ENCODE measurements at regions not wholly inside any gene's neighbourhood (a gene's known extent, or its start where the extent isn't known, plus 50 kb on each side); places are given as distances from the start of the nearest gene placed in this dataset.
"Not testable (repeated sequence)": the region's sequence is repeated elsewhere in the genome, so short reads cannot be mapped to it uniquely, and the experiment has no call there.

DNA sequence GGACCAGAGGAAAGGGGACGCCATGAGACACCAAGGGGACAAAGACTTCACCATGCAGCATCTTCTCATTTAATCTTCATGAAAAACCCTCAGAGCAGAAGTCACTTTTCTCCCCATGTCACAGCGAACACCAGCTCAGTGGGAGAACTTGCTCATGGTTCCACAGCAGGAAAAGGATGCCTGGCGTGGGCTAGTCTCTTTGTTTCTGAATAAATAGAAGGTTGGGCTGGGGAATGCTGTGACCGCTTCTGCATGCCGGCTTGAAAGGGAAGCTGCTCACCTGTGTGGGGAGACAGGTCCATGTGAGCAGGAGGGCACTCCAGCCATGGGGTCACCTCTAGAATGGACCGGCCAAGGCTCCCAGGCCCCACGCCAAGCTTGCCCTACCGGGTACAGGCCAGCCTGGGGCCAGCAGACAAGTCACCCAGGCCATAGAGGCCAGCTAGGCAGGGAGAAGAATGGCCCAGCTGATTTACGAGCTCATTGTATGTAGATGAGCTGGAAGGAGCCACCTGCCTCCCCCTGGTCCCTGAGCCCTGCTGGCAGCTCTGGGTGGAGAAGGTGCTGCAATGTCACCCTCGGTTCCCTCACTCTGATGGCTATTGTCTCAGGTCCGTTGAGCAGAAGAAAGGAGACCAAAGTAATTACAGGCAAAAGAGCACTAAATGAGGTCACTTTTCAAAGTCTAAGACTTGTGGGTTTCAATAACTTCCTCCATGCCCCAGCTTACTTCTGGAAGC is 82.0 kb upstream of the PDZD8 start:
- DNase-seq = no peak

DNA sequence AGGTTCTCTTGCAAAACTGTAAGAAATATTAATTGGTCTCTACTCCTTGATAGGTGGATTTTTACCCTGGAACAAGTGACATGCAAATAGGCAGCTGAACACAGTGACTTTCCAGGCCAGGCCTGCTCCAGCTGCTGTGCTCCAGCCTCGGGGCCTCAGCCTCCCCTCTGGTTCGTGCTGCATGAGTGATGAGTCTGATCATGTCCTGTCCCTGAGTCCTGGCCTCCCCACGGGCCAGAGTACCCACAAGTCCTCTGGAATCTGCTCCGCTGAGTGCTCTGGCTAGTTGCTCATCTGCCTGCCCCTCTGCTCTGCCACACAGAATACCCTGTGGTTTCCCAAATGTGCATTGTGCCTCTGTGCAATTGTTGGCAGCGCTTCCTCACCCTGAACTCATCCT is 80.1 kb upstream of the PDZD8 start:
- DNase-seq = no peak

GRCh38 chr10:117454502-117454901 is 79.3 kb upstream of the PDZD8 start:
- DNase-seq = no peak

DNA sequence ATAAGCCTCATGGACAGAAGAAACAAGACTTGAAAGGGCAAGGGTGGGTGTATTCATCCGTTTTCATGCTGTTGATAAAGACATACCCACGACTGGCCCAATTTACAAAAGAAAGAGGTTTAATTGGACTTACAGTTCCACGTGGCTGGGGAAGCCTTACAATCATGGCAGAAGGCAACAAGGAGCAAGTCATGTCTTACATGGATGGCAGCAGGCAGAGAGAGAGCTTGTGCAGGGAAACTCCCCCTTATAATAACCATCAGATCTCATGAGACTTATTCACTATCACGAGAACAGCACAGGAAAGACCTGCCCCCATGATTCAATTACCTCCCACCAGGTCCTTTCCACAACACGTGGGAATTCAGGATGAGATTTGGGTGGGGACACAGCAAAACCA is 78.2 kb upstream of the PDZD8 start:
- DNase-seq = not testable (repeated sequence)

- DNase-seq = no peak
Measured at GRCh38 chr10:117450940-117451339, 75.7 kb upstream of the PDZD8 start.

DNA sequence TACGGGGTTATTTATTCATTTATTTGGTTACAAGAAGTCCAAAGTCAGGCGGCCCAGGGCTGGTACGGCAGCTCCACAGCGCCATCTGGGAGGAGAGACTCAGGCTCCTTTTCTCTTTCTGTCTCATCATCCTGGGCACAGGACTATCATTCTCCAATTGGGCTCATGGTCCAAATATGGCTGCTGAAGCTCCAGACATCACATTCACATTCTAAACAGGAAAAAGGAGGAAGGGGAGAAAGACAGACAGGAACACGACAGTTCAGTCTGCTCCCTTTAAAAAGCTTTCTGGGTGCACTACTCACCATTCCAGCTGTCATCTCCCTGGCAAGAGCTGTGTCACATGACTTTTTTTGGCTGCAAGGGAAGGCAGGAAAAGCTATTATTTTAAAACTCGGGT is 74.4 kb upstream of the PDZD8 start:
- DNase-seq = no peak

DNA sequence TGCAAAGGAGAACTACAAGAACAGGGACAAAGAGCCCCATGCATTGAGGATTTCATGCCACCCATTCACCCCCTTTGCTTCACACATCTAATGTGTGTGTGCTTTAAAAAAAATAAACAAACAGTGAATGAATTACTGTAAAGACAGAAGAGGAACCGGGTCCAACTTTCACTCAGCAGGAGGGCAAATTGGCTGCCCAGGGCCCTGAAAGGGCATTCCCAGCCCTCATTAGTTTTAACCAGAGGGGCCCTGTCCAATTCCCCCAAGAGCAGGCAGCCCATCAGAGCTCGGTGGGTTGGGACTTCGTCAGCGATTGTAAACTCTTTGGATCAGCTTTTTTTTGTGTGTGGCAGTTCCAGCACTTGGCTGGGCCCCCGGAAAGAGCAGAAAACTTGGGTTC is 73.6 kb upstream of the PDZD8 start:
- no peak for DNase-seq

GRCh38 chr10:117445992-117446391 is 70.8 kb upstream of the PDZD8 start:
- no peak for DNase-seq

- no peak for DNase-seq
Measured at GRCh38 chr10:117444497-117445040, 69.3 kb upstream of the PDZD8 start.

GRCh38 chr10:117443686-117444041 is 68.4 kb upstream of the PDZD8 start:
- DNase-seq = no peak

DNA sequence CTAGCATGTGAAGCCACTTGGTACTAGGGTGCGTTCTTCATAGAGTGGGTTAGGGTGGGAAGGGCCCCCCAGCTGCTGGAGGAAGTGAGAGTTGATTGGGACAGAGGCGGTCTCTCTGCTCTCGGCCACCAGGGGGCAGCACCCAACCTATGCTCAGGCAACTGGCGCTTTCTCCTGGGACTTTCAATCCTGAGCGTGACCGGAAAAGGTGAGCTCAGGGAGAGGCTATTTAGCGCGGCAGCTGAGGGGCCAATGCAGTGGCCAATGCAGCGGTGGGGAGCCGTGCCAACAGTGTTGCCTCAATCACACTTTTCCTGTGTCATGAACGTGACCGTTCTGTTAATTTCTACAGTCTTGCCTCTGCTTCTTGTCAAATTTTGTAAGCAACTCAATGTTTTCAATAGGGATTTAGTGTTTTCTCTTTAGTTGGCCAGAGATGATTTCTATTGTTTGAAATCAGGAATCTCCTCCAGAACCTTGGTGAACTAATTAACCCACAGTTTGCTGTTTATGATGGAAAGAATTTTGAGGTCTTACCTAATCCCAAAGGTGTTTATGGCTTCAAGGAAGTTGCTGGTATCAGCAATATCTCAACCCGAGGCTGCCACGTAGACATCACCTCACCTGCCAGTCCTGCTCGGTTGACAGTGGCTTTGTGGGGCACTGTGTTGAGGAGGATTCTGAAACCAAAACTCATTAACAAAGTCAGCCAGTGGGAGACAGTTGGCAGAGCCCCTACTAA is 67.9 kb upstream of the PDZD8 start:
- peak; percentile 9 to 51 for DNase-seq

DNA sequence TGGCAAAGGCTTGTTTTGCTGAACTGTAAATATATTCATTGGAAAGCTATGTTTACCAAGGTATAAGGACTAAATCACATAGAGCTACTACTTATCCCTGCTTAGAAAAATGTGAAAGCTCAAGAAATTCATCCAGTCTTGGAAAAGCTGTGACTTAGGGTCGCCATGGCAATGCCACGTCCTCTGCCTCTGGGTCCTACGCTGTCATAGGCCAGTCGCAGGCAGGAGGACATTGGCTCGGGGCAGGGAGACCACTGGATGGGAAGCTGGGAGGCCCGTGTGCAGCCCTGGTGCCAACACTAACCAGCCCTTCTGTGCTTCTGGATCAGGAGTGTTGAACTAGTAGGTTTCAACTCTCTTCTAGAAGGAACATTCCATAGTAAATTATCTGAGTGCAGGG is 67.3 kb upstream of the PDZD8 start:
- no peak for DNase-seq

GRCh38 chr10:117441812-117442443 is 66.7 kb upstream of the PDZD8 start:
- no peak for DNase-seq

DNA sequence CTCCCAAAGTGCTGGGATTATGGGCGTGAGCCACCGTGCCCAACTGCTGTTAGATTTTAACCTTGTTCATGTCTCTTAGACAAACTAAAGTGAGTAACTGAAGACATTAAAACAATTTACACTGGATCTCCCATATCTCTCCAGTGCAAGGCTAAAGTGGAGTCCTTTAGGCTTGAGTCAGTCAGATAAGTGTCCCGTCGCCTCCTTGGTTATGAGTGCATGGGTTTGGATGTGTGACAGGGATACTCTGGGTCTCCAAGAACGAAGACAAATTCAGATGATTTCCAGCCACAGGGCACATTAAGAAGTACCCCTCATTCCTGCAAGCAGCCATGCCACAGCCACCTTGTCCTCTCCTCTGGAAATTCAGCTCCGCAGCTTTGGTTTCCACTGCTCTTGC is 66.1 kb upstream of the PDZD8 start:
- no peak for DNase-seq

DNA sequence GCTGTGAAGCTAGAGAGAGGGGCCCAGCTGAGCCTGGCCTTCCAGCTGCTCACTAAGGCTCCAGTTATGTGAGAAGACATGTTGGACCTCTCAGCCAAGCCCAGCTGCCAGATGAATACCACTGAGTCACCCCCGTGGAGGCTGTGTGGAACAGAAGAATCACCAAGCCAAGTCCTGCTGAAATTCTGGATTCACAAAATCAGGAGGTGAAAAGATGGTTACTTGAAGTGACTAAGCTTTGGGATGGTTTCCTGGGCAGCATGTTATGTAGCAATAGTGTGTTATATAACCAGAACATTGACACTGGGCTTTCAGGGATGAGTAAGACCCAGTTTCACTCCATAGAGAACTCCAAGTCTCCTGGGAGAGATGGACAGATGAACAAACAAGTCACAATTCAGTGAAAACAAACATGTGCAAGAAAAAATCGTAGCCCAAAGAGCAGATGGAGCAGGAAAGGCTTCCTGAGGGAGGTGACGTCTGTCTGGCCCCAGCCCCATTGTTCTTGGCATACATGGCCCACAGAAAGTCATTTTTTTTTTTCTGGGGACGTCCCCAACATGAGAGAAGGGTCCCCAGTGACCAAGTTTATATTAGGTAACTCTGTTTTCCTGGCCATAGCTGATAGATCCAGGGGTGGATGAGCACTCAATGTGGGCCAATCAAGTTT is 64.1 kb upstream of the PDZD8 start:
- no peak for DNase-seq

GRCh38 chr10:117432866-117433265 is 57.6 kb upstream of the PDZD8 start:
- no peak for DNase-seq

GRCh38 chr10:117431160-117431559 is 55.9 kb upstream of the PDZD8 start:
- DNase-seq = no peak

GRCh38 chr10:117430535-117430934 is 55.3 kb upstream of the PDZD8 start:
- DNase-seq = not testable (repeated sequence)

- no peak for DNase-seq
Measured at GRCh38 chr10:117429643-117430265, 54.5 kb upstream of the PDZD8 start.

- no peak for DNase-seq
Measured at GRCh38 chr10:117427356-117427755, 52.1 kb upstream of the PDZD8 start.

DNA sequence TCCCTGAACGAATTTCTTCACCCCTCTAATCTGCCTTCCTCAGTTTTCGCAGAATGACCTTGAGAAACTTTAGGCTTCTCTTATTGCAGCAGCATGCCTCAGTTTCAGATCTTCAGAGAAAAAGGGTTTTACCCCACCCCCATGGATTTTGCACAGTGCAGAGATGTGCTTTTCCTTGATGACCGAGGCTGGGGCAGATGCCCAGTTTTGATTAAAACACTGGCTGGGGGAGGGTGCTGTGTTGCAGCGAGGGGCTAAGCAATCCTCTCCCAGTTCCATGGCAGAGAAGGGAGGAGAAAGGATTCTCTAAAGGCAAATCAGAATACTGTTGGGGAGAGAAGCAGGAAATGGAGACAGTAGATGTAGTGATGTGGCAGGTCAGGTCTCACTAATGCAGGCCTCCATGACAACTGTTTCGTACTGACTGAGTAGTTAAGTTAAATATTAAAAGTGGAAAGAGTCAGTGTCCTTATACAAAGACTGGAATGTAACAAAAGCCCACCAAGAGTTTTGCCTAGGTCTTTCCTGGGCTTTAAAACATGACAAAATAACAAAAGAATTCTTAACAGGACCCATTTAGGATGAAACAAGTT is 50.8 kb upstream of the PDZD8 start:
- no peak for DNase-seq

- DNase-seq = no peak
Measured at GRCh38 chr10:117424883-117425649, 49.8 kb upstream of the PDZD8 start.

Measured in stimulated activated CD4-positive, alpha-beta T cell treated with anti-CD3 and anti-CD28 coated beads, Interleukin-4, amount 100 ng/mL, for 4 hours (primary cell).